Suprapubic skin (tissue), 4 donors: ENCODE measurements at regions not wholly inside any gene's neighbourhood (a gene's known extent, or its start where the extent isn't known, plus 50 kb on each side); places are given as distances from the start of the nearest gene placed in this dataset.

Experiments
- CTCF ChIP-seq, 2 donors: fragments of 200-600 bp in 1 of 2; fragments of 450-650 bp in 1 of 2; sonication (generic) in 1 of 2; IDR thresholded peaks; one replicate each; pipeline ENCODE4 v1.5.1; 2016 to 2019; ENCODE audit warnings: antibody characterized with exemption in 2 of 2, mild to moderate bottlenecking in 1 of 2, moderate library complexity in 1 of 2
- EP300 ChIP-seq: sonication (generic); formaldehyde crosslinking; IDR thresholded peaks from one replicate; pipeline ENCODE4 v1.6.1; 2017; ENCODE audit warnings: antibody characterized with exemption
- POLR2A ChIP-seq, 2 donors: fragments of 450-650 bp; IDR thresholded peaks; one replicate each; pipeline ENCODE4 v1.6.1; 2017; ENCODE audit warnings: antibody characterized with exemption in 2 of 2, mild to moderate bottlenecking in 2 of 2, moderate library complexity in 2 of 2
- POLR2AphosphoS5 ChIP-seq, 3 donors: sonication (generic); formaldehyde crosslinking; IDR thresholded peaks; one replicate each; pipeline ENCODE4 v1.6.1; 2017; ENCODE audit warnings: antibody characterized with exemption in 3 of 3

DNA sequence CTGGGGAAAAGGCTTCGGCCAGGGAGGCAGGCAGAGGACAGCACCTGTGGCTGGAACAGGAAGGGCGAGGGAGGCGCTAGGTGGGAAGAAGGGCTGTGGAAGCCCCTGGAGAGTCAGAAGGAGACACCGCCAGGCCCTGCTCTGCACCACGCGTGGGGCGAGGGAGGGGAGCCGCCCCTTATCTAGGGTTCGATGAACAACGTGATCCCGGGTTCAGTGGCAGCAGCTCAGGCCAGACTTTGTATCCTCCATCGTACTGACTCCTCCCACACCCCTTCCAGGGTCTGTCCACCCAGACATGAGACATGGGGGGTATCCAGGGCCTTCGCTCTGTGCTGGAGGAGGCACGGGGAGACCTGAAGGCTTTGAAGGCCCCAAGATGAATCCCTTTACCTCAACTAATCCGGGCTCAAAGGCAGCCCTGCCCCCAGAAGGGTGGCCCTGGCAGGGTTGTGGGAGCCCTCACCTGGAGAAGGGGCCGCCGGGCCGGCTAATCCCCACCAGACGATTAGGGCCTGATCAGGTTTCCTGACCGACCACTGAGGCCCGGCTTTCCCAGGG is 110.8 kb downstream of the PDGFA start:
- TF ChIP-seq CTCF (IDR thresholded peaks at IDR 0.05) (no peak), POLR2AphosphoS5 (IDR thresholded peaks at IDR 0.05) (no peak), EP300 (no peak), POLR2A (IDR thresholded peaks at IDR 0.05) (no peak)
